Omental fat pad (tissue), 3 donors: ENCODE measurements at regions not wholly inside any gene's neighbourhood (a gene's known extent, or its start where the extent isn't known, plus 50 kb on each side); places are given as distances from the start of the nearest gene placed in this dataset.

ENCODE experiments used
- ATAC-seq: fragments of 150-250 bp; one replicate; pipeline ENCODE4 v1.9.1; 2016; ENCODE audit warnings: mild to moderate bottlenecking, moderate library complexity; ENCODE audit not compliant: low FRiP score
- DNase-seq: peaks from one replicate; pipeline ENCODE4 v3.0.0-alpha.2; 2019; ENCODE audit warnings: low spot score
- TF ChIP-seq, protein P1 (sequence below), 3 donors: fragments of 450-650 bp; IDR thresholded peaks; one replicate each; pipeline ENCODE4 v1.5.1; 2016 to 2017; ENCODE audit warnings: antibody characterized with exemption in 3 of 3, mild to moderate bottlenecking in 3 of 3, moderate library complexity in 2 of 3

DNA sequence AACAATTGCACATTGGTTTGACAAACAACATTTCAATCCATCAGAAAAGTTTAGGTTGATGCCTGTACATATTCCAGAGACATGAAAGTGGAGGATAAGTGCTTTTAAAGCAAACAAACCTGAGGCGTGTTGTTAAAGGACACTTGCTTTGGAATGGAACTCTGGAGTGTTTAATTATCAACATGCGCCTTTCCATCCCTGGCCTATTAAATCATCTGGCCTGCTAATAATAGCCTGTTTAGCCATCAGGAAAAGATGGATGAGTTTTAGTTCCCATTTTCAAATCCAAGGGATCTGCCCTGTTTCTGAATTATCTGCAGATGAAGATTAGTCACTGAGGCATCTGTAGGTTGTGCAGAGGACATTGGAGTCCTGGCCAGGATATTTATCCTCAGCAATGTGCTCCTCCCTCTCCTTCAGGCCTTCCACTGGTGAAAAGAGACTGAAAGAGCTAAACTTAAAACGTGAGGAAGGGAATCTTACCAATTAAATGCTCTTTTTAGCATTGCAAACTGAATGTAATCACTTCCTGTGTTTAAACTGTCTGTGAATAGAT, 388.9 kb downstream of the PPARGC1A start:
- ATAC-seq = no peak
- TF ChIP-seq, protein P1, sequence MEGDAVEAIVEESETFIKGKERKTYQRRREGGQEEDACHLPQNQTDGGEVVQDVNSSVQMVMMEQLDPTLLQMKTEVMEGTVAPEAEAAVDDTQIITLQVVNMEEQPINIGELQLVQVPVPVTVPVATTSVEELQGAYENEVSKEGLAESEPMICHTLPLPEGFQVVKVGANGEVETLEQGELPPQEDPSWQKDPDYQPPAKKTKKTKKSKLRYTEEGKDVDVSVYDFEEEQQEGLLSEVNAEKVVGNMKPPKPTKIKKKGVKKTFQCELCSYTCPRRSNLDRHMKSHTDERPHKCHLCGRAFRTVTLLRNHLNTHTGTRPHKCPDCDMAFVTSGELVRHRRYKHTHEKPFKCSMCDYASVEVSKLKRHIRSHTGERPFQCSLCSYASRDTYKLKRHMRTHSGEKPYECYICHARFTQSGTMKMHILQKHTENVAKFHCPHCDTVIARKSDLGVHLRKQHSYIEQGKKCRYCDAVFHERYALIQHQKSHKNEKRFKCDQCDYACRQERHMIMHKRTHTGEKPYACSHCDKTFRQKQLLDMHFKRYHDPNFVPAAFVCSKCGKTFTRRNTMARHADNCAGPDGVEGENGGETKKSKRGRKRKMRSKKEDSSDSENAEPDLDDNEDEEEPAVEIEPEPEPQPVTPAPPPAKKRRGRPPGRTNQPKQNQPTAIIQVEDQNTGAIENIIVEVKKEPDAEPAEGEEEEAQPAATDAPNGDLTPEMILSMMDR (IDR thresholded peaks at IDR 0.05) = no peak
- no peak for DNase-seq

DNA sequence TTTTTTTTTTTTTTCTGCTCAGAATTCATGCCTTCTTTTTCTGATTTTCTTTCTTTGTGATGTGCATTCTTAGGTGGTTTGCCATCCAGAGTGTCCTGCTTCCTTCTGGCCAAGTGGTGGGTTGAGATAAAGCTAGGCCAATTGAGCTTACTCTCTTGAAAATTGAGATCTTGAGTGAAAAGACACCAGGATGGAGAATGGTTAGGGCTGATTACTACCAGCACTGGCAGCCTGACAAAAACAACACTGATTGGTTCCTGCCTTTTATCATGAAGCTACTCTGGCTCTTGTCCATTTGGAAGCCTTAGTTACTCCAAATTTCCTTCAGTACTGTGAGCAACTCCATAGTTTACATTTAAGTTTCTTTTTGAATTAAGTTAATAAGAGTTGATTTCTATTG, 404.0 kb downstream of the PPARGC1A start:
- ATAC-seq (no peak), DNase-seq (no peak)
- TF ChIP-seq, protein P1 (IDR thresholded peaks at IDR 0.05) = no peak

DNA sequence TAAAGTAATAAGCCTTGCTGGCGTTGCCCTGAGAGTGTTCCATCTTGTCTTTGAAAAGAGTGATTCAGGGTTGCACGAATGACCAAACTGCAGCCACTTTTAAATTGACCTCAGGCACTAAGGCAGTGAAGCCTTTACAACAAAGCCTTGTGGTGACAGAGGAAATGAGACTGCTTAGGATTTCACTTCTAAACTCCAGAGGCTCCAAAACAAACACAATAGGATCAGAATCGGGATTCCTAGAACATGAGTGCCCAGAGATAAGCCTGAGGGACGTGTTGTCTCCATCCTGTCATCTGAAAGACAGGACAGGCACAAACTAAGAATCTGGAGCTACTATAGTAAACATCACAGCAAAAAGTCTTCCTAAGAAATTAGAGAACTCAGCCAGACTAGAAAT, 405.2 kb downstream of the PPARGC1A start:
- TF ChIP-seq, protein P1 (IDR thresholded peaks at IDR 0.05) = no peak
- DNase-seq (no peak), ATAC-seq (no peak)

DNA sequence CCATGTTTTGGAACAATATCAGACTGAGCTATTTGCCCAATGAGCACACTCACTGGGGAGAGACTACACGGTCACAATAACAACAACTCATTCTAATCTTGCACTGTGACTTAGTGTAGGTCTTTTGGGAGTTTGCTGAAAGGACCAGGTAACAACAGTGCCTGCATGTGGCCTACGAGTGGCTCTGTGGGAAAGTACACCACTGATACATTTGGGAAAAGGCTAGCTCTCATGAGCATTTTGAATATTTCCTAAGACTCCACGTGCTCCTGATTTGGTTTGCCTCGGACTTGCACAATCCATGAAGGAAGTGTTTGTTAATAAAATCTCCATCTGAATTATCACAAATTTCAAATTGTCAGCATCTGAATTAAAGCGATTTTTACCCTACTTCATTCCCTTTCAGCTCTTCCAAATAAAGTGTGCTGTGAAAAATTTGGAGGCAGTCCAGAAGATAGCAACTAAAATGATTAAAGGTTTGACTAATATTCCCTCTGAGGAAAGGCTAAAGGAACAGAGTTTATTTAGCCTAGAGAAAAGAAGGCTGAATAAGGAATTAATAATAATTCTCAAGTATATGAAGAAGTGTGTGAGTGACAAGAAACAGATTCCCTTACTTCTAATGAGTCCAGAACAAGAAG, 406.4 kb downstream of the PPARGC1A start:
- TF ChIP-seq, protein P1 (IDR thresholded peaks at IDR 0.05) = no peak
- ATAC-seq = peak; percentile 33
- DNase-seq = no peak

DNA sequence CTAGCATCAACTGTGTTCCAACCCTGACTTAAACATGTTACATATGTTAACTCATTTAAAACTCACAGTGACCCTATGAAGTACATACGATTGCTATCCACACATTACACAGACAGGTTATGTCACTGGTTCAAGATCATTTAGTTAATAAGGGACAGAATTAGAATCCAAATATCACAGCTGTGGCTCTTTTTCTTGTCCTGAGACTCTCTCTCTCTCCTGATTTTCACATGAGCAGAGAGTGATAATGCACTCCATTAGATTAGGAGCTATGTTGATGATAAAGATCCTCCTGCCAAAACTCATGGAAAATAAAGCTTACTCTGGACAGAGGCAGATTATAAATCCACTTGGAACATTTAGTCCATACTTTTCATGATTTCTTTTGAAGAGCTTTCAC, 408.3 kb downstream of the PPARGC1A start:
- DNase-seq = no peak
- TF ChIP-seq, protein P1 (IDR thresholded peaks at IDR 0.05) = no peak
- no peak for ATAC-seq

DNA sequence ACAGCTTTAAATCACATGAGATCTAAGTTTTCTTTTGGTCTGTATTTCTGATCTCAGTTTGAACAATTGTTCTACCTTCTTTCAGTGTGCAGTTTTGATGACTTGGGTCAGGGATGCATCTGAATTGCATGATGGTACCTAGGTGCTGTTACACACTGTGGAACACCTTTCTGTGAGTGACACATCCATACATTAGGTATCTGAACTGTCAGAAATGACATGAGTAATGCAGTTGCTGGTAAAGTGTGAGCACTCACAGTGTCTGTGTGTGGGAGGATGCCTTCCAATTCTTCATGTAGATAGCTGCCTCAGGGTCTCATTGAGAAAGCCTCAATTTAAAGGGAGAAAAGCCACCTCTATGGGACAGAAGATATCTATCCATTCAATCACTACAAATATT, 411.9 kb downstream of the PPARGC1A start:
- DNase-seq = no peak
- TF ChIP-seq, protein P1 (IDR thresholded peaks at IDR 0.05) = no peak
- ATAC-seq = no peak

DNA sequence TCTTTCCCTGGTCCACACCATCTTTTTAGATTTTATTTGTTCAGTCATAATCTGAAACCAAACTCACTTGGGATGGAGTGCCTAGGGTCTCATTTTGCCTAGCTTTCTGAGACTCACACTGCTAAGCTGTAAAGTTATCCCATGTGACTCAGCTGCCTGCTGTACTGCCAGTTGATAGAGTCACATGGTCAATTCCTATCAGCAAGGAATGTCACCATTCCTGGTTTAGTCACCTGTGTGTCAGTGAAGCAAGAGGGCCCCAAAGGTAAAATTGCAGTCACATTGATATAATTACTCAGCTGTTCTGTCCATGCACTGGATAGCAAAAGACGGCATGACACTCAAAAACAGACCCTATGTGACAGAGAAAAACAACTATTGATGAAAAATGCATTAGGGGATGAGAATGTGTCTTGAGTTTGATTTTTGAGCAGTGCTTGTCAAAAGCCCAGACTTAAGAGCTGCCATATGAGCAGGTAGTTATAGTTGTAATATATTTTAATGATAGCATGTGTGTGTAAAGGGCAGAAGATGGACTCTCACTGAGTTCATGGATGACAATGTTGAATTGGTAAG, 413.2 kb downstream of the PPARGC1A start:
- ATAC-seq = no peak
- DNase-seq = no peak
- TF ChIP-seq, protein P1 (IDR thresholded peaks at IDR 0.05) = no peak
